ENCODE measurements at regions not wholly inside any gene's neighbourhood (a gene's known extent, or its start where the extent isn't known, plus 50 kb on each side); places are given as distances from the start of the nearest gene placed in this dataset.

GRCh38 chr6:47091886-47092668, 49.9 kb upstream of the ADGRF1 start:
- Histone ChIP-seq H3K4me3 (ENCODE audit: insufficient read depth, low read depth, low read length) (no peak overlapping the region), H3K4me1 (ENCODE audit: insufficient read depth, low read length) (peaks cover 5% of the 10 kb centered on the region), H4K20me1 (ENCODE audit: insufficient read depth, low read length) (no peaks in the 10 kb centered on the region), H3K4me2 (ENCODE audit: low read length) (no peak overlapping the region), H3K27ac (ENCODE audit: low read depth, low read length) (no peak overlapping the region), H3K9me3 (ENCODE audit: insufficient read depth, low read depth, low read length) (no peaks in the 10 kb centered on the region), H3K27me3 (ENCODE audit: insufficient read depth, low read length) (no peaks in the 10 kb centered on the region), H3K9ac (ENCODE audit: low read length) (no peak overlapping the region), H3K36me3 (ENCODE audit: insufficient read depth, low read length) (no peaks in the 10 kb centered on the region), H3K79me2 (ENCODE audit: insufficient read depth, low read length) (no peaks in the 10 kb centered on the region), H2AFZ (ENCODE audit: low read depth, low read length) (no peak overlapping the region)
- Mint-ChIP-seq H3K4me1 (ENCODE audit: low read depth, unreplicated experiment) (peaks cover 29% of the 10 kb centered on the region), H3K4me3 (ENCODE audit: unreplicated experiment) (no peak overlapping the region), H3K9me3 (ENCODE audit: unreplicated experiment) (no peaks in the 10 kb centered on the region), H3K36me3 (ENCODE audit: low read depth, unreplicated experiment) (no peaks in the 10 kb centered on the region), H3K27ac (ENCODE audit: unreplicated experiment) (no peak overlapping the region), H3K27me3 (ENCODE audit: low read depth, unreplicated experiment) (no peaks in the 10 kb centered on the region)
- DNase-seq (ENCODE audit: low read depth) (no peak), FAIRE-seq (no peak)
- TF ChIP-seq EZH2 (IDR thresholded peaks at IDR 0.05; ENCODE audit: insufficient read depth, low read length) (no peak), CTCF (IDR thresholded peaks at IDR 0.05; ENCODE audit: insufficient read depth, low read depth, low read length) (no peak)

Measured in astrocyte (in vitro differentiated cells and primary cell).